ENCODE measurements at regions not wholly inside any gene's neighbourhood (a gene's known extent, or its start where the extent isn't known, plus 50 kb on each side); places are given as distances from the start of the nearest gene placed in this dataset.

DNA sequence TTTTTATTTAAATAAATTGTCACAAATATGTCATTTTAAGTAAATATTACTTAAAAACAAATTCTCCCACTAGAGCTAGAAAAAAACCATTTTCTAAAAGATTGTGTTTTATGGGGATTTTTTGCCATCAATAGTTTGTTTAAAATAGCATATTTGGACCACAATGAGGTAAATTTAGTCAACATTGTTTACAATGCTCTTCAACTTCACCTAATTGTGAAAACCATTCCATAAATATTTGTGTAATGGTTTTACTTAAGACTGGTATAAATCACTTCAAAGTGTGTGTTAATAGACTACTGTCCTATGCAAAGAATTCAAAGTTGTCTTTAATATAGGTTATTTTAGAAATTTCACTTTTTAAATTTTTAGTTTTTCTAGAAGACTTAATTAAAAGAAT, 1004.2 kb downstream of the PCDH18 start:
- no peak for DNase-seq (ENCODE audit: low spot score)

DNA sequence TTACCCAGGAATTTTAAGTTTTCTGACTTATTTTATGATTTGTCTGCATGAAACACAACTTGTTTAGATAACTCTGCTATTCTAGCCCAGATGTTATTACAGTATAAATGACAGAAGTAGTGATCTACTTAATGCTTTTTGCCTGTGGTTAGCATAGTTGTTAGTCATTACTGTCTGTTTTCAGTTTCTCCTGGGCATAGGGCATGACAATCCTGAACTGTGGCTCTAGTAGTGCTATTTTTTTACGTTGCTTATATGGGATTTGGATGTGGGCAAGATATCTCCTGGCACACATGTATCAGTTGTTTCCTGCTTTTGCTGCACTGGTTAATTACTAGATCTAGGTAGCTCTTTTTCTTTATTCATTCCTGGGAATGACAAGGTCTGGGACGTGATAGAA, 1005.8 kb downstream of the PCDH18 start:
- DNase-seq (ENCODE audit: low spot score) = no peak

DNA sequence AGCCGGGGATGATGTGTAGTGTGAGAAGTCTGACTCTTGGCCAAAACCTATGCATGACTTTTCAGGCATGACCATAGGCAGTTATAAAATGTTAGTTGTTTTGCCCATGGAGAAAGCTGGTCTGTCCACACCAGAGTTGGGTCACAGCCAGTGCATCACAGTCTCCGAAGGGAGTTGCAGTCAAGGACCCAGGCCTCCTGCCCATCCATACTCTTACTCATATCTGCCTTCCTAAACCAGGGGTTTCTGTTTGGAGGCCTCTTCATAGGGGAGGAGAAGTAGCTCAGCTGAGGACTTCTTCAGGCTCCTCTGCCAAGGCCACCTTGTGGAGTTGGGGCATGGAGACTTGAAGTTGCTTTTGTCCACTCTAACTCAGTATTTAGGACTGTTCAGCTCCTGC, 1008.3 kb downstream of the PCDH18 start:
- no peak for DNase-seq (ENCODE audit: low spot score)

DNA sequence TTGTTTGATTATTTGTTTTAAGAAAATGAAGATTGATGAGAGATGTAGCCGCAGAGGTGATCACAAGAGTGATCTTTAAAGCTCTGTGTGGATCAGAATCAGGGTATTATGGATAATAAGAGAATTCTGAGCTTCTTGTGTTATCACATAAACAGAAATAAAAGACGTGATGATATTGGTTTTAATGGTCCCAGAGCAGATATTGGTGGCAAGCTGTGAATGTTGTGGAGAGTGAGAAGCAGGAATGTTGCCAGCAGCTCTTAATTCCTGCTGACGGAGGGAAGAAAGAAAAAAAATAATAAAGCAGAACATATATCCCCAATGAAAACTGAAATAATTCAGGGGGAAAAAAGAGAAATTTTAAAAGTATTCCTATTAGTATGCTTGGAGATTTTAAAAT, 1015.9 kb downstream of the PCDH18 start:
- no peak for DNase-seq (ENCODE audit: low spot score)

DNA sequence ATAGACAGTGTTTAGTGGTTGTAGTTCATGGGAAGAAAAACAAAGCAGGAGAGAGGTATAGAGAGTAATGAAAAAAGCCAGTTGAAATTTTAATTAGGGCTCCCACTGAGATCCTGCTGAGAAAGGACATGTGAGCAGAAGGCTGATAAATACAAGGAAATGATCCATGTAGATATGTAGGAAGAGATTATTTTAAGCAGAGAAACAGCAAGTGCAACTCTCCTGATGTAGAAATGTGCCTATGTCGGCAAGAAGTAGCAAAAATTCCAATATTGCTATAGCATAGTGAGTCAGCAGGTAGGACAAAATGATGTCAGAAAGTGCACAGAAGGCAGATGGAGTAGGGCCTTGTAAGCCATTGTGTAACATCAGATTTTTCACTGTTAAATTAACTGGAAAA, 1027.3 kb downstream of the PCDH18 start:
- DNase-seq (ENCODE audit: low spot score) = no peak

DNA sequence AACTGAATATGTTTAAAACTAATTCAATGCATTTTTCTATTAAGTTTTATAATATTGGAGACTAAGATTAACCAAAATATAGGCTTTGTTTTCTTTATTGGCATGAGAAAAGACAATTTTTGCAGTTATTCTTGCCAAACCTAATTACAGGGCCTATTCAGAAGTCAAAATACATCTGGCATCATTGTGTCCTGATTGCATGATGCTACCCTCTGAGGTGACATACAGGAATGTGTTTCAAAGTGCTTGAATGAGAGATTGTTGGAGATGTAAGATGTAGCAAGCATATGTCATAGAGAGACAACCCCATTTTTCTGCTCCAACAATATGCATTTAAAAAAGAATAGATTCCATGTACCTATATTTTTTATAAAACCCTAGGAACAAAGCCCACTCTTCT, 1036.4 kb downstream of the PCDH18 start:
- DNase-seq (ENCODE audit: low spot score) = no peak

DNA sequence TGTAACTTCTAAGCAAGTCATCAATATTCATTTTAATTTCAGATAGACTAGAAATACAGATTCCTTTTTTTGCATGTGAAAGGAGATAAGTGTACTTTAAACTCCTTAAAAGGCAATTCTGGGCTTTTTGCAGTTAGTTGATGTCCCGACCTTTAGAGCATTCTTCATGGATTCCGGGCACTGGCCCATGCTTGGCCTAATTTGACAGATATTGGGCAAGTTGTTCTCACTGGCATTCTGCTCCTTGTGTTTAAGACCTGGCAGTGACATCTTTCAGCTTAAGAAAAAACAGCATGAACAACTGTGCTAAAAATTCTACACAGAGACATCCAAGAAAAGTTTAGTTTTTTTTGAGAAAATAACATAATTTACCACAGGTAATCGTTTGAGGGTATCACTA, 1037.2 kb downstream of the PCDH18 start:
- no peak for DNase-seq (ENCODE audit: low spot score)

DNA sequence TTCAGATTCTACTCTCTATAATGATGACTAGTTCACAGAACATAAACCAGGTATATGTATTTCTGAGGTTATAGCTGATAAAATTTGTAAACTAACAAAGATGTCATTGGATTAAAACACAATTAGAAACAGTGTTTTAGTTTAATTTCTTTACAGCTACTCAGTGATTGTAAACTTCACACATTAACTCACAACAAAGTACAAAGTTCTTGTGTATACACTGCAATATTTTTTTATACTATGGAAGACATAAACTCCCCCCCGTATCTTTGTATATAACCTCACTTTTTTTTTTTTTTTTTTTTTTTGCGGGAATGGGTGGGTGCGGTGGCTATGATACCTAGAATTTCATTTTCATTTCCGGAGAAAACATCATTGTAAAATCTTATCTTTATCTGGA, 1043.2 kb downstream of the PCDH18 start:
- no peak for DNase-seq (ENCODE audit: low spot score)

DNA sequence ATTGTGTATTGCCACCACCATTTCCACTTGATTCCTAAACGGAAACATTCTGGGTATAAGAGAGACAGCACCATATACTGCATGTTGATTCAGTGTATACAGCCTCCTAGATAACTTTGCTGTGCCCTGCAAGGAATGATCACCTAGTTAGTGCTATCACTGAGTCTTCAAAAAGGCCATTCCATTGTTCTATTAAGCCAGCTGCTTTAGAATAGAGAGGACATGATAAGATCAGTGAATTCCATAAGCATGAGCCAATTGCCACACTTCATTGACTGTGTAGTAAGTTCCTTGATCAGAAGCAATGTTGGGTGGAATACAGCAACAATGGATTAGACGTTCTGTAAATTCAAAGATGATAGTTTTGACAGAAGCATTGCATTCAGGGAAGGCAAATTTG, 1047.3 kb downstream of the PCDH18 start:
- no peak for DNase-seq (ENCODE audit: low spot score)

DNA sequence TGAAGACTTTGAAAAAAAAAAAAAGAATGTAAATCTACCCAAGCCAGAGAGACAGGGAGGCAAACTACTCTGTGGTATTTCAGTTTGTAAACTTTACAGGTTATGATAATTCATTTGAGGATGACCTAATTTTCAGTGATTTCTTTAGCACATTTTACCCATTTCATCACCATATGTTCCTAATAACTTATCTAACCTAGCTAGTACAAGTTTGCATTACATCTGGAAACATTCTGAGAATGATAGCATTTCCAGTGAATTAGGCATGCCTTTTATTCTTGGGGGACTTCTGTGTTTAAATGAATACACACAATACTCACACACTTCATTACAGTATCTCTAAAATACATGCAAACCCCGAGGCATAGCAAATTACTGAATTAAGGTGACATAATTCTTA, 1055.5 kb downstream of the PCDH18 start:
- DNase-seq (ENCODE audit: low spot score) = no peak

DNA sequence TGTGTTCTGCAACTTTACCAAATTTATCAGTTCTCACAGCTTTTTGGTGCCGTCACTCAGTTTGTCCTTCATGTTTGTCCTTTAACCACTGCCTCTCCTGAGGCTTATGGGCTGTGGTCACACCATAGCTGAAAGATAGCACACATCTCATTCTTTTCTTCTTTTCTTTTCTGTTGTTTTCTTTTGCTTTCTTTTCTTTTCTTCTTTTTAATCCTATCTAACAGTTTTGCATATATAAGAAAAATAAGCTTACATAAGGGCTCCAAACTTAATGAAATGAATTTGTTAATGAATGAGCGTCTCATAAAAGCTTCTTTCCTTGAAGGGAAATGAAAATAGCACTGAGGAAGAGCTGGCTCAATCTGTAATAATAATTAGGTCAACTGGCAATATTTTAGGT, 1061.2 kb downstream of the PCDH18 start:
- no peak for DNase-seq (ENCODE audit: low spot score)

DNA sequence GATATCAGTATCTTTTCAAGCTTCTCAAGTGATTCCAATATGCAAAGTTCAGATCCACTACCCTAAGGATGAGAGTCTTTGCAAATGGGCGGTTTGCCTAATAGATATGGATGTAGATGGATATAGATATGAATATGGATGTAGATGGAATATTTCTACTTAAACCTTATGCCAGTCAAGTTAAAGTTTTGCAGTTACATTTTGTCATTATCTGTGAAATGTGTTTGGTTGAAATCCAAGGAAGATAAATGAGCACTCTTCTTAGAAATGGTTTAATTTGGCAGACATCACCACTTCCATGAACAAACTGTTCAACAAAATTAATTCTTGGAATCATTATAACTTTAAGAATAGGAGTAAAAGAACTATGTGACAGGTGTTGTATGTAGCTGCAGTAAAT, 1066.6 kb downstream of the PCDH18 start:
- DNase-seq (ENCODE audit: low spot score) = no peak

DNA sequence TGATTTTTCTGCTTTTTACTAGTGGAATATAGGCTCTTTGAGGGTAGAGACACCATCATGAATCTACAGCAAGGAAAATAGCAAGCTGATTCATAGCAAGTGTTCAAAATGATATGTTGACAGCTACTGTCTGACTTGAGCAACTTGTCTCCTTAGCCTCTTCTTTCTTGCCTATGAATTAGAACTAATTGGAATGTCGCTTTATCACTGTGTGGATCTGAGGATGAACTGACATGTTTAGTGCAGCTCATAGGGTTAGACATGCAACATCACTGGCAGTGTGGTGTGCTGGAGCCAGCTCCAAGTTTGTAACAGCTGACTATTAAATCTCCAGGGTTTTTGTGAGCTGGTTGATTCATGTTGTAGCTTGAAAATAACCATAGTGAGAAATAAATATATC, 1068.4 kb downstream of the PCDH18 start:
- no peak for DNase-seq (ENCODE audit: low spot score)

DNA sequence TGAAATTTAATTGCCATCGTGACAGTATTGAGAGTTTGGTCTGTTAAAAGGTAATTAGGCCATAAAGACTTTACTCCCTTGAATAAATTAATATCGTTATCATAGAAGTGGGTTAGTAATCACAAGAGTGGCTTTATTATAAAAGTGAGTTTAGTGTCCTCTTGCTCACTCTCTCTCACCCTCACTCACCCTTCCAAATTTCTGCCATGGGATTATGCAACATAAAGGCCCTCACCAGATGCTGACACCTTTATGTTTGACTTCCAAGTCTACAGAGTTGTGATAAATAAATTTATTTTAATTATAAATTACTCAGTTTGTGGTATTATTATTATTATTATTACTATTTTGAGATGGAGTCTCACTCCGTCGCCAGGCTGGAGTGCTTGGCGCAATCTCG, 1070.8 kb downstream of the PCDH18 start:
- DNase-seq (ENCODE audit: low spot score) = no peak

DNA sequence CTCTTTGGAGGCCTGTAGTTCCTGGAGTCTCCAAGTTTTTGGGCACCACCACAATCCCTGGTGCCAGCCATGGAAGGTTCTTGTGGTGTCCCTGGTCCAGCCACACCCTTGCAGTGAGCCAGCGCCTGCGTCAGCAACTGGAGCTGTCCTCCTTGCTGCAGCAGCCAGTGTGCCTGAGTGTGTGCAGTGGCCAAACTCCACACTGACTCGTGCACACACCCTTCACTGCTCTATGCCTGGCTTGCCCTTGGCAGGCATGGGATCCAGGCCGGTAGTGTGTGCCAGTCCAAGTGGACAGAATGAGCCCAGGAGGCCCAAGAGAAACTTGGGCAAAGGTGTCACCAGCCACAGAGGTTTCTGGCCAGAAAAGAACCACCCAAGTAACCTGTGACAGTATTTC, 1074.0 kb downstream of the PCDH18 start:
- no peak for DNase-seq (ENCODE audit: low spot score)

DNA sequence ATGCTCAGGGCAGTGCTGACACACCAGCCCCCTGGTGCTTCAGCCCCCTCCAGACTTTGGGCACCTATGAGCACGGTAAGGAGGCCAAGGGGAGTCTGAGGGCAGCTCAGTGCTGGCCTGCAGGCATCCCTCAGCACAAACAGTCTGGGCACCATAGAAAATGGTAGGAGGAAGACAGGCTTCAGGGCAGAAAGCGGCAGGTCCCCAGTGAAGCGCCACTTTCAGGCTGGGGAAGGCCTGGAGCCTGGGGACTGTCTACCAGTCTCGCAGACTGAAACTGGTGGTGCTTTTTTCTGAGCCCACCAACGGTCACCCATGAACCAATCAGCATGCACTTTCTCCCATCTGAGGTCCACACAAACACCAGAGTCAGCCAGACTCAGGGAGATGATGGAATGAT, 1074.7 kb downstream of the PCDH18 start:
- DNase-seq (ENCODE audit: low spot score) = no peak

DNA sequence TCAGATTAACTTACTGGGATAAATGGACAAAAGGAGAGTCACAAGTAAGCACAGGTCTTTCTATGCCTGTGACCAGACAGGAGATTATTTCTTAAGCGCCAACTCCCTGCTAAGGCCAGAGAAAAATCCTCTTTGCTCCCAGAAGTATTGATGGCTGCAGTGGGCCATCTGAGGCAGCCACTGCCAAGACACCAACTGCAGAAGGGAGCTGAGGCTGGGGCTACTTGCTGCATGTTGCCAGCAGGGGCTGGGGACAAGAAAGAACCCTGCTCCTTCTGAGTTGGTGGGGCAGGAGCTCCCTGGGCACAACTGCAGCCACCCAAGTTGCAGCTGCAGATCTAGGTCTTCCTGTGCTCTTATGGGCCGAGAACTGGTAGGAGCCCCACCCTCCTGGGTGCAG, 1075.3 kb downstream of the PCDH18 start:
- DNase-seq (ENCODE audit: low spot score) = no peak

DNA sequence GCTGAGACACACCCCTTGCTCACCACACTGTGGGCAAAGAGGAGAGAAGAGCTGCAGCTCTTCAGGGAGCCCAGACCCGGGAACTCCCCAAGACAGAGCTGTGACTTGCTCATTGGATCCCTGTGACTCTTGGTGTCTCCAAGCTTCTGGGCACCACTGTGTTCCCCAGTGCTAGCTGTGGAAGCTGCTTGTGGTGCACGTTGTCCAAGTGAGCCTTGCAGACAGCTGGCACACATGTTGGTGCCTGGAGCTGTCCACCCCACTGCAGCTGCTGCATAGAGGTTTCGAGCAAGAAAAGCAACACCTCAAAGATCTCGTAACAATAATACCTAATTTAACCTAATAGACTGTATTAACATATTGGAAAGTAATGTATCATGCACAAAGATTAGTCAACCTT, 1089.3 kb downstream of the PCDH18 start:
- DNase-seq (ENCODE audit: low spot score) = no peak

DNA sequence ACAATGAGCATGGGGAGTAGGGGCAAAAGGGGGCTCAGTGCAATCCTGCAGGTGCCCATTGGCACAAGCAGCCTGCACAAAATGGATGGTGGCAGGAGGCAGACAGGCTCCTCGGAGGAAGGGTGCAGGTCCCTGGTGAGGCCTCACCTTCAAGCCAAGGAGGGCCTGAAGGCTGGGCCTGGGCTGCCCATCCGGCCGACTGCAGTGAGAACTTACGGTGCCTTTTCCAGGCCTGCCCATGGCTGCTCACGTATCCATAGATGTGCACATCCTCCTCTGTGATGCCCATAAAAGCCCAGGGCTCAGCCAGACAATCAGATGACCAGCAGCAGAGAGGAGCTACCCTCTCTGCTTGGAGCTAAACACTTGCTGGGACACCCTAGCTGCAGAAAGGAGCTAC, 1089.8 kb downstream of the PCDH18 start:
- DNase-seq (ENCODE audit: low spot score) = no peak

DNA sequence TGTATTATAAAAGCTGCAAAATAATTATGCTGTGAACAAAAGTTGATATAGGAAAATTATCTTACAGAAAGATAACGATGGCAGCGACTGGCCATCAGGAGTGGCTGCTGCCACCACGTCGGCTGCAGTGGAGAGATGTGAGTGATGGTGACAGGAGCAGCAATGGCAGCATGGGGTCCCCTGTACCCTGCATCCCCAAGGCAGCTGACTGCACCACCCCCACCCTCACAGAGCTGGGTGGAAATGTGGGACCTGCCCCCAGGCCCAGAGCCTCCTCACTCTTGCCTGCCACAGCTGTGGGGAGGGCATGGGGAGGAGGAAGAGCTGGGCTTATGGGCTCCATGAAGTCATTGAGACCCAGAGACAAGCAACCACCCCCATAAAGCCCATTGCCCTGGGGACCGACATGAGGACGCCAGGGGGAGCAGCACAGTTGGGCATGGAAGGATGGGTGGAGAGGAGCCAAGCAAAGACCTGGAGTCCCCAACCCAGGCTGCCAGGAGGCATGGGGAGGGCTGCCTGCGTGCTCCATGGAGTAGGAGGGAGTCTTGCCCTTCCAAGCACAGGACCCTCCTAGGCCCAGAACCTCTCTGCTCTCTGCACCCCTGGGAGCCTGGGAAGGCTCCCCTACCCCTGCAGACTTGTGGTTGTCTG, 1090.5 kb downstream of the PCDH18 start:
- no peak for DNase-seq (ENCODE audit: low spot score)

DNA sequence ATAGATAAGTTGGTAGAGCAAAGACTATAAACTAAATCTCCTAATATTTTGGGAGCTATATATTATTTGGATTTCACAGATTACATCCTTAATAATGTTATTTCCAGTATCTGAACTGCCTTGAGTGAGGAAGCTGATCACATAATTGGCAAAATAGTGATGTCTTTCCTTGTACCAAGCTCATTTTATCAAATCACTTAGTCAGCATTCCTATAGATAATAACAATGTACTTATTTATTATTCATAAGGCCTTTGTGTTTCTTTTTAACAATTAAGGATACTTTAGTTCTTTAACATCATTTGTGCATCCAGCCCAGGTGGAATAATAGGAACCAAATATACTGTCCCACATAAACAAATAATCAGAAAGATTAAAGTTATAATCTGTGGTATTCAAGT, 1093.6 kb downstream of the PCDH18 start:
- DNase-seq (ENCODE audit: low spot score) = no peak

DNA sequence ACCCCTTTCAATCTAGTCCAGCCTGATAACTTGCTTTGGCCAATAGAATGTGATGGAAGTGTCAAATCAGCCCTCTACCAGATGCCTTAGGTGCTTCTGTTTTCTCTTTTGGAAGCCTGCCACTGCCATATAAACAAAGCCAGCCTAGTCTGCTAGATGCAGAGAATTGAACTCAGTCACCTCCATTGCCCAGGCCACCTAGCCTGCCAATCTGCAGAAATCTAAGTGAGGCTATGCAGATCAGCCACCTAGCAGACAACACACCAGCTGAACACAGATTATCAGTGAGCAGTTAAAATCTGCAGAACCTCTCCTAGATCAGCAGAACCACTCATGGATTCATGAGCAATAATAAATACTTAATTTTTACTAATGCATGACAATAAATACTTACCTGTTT, 1108.2 kb downstream of the PCDH18 start:
- DNase-seq (ENCODE audit: low spot score) = no peak

DNA sequence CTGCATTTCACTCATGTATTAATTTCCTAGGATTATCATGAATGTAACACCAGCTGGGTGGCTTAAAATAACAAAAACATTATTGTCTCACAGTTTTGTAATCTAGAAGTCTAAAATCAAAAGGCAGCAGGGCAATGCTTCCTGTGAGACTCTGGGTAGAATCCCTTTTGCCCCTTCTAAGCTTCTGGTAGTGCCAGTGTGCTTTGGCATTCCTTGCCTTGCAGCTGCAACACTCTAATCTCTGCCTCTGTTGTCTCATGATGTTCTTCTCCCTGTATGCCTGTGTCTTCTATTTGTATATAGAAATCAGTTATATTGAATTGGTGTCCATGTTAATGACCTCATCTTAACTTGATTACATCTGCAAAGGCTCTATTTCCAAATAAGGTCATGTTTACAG, 1117.3 kb downstream of the PCDH18 start:
- no peak for DNase-seq (ENCODE audit: low spot score)

DNA sequence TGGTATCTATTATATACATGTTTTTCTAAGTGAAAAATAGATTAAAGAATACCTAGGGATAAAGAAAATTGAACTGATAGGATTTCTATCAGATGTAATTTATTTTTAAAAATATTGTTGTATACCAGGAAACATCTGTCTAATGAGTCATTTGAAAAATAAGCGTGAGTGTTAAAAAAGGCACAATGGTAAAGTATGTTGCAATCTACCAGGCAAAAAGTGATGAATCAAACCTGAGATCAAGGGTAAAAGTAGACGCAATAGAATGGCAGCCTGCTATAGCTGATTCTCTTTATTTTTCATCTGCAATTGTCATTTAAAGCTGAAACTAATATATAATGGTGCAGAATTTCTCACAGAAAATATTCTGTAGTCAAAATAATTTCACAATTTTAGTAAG, 1119.6 kb downstream of the PCDH18 start:
- DNase-seq (ENCODE audit: low spot score) = no peak

DNA sequence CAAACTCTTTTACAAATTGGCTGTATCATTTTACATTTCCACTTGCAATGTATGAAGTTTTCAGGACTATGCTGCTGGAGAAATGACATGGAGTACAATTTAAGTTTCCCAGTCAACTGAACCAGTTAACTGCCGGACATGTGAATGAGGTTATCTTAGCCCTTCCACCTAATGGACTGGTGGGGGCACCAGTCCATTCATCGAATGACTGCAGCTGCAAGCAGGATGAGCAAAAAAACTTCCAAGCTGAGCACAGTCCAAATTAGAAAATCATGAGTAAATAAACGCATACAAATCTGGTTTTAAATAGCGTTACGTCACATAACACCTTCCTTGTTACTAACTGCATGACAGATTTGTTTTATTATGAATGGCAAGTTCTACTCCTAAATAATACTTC, 1131.5 kb downstream of the PCDH18 start:
- DNase-seq (ENCODE audit: low spot score) = no peak
